GM08714 (cell line): ENCODE measurements at regions not wholly inside any gene's neighbourhood (a gene's known extent, or its start where the extent isn't known, plus 50 kb on each side); places are given as distances from the start of the nearest gene placed in this dataset.

Experiments used
- H3K4me3 ChIP-seq: fragments of 200-500 bp; sonication (Bioruptor generic); 2 replicates; pipeline ENCODE4 v1.5.1; 2014; ENCODE audit warnings: mild to moderate bottlenecking, low read length, inconsistent platforms
- ZNF274 ChIP-seq: IDR thresholded peaks from 2 replicates; pipeline ENCODE4 v1.6.1; 2012; ENCODE audit warnings: mild to moderate bottlenecking, low read depth, low read length

- TF ChIP-seq ZNF274: no peak
Measured at GRCh38 chr18:41618147-41618546, 336.9 kb upstream of the PIK3C3 start.

GRCh38 chr18:41617647-41618046 is 337.4 kb upstream of the PIK3C3 start:
- no peak for TF ChIP-seq ZNF274
- no peak overlapping the region for H3K4me3 ChIP-seq

More at GRCh38 chr18:41618147-41618546, 336.9 kb upstream of the PIK3C3 start:
- no peak overlapping the region for H3K4me3 ChIP-seq

- H3K4me3 ChIP-seq: no peak overlapping the region
- no peak for TF ChIP-seq ZNF274
Measured at GRCh38 chr18:41613003-41613609, 341.9 kb upstream of the PIK3C3 start.

- no peak overlapping the region for H3K4me3 ChIP-seq
- TF ChIP-seq ZNF274: no peak
Measured at GRCh38 chr18:41604964-41605363, 350.1 kb upstream of the PIK3C3 start.

- TF ChIP-seq ZNF274: no peak
- H3K4me3 ChIP-seq: no peak overlapping the region
Measured at GRCh38 chr18:41602034-41602433, 353.0 kb upstream of the PIK3C3 start.

GRCh38 chr18:41600693-41601391 is 354.2 kb upstream of the PIK3C3 start:
- no peak overlapping the region for H3K4me3 ChIP-seq
- TF ChIP-seq ZNF274: no peak

- no peak for TF ChIP-seq ZNF274
- H3K4me3 ChIP-seq: no peak overlapping the region
Measured at GRCh38 chr18:41599466-41599865, 355.6 kb upstream of the PIK3C3 start.

GRCh38 chr18:41594582-41594981 is 360.5 kb upstream of the PIK3C3 start:
- TF ChIP-seq ZNF274: no peak
- H3K4me3 ChIP-seq: no peak overlapping the region

GRCh38 chr18:41593171-41593675 is 361.8 kb upstream of the PIK3C3 start:
- no peak overlapping the region for H3K4me3 ChIP-seq
- no peak for TF ChIP-seq ZNF274

GRCh38 chr18:41587976-41588375 is 367.1 kb upstream of the PIK3C3 start:
- no peak overlapping the region for H3K4me3 ChIP-seq
- no peak for TF ChIP-seq ZNF274

- no peak overlapping the region for H3K4me3 ChIP-seq
- no peak for TF ChIP-seq ZNF274
Measured at GRCh38 chr18:41585512-41585911, 369.5 kb upstream of the PIK3C3 start.

- no peak for TF ChIP-seq ZNF274
- no peak overlapping the region for H3K4me3 ChIP-seq
Measured at GRCh38 chr18:41579185-41579584, 375.8 kb upstream of the PIK3C3 start.

- no peak for TF ChIP-seq ZNF274
Measured at GRCh38 chr18:41577529-41577928, 377.5 kb upstream of the PIK3C3 start.

GRCh38 chr18:41576643-41577042 is 378.4 kb upstream of the PIK3C3 start:
- TF ChIP-seq ZNF274: no peak
- no peak overlapping the region for H3K4me3 ChIP-seq

More at GRCh38 chr18:41577529-41577928, 377.5 kb upstream of the PIK3C3 start:
- no peak overlapping the region for H3K4me3 ChIP-seq

- TF ChIP-seq ZNF274: no peak
- H3K4me3 ChIP-seq: no peak overlapping the region
Measured at GRCh38 chr18:41569867-41570266, 385.2 kb upstream of the PIK3C3 start.
